ENCODE measurements at regions not wholly inside any gene's neighbourhood (a gene's known extent, or its start where the extent isn't known, plus 50 kb on each side); places are given as distances from the start of the nearest gene placed in this dataset.

- TF ChIP-seq CTCF (IDR thresholded peaks at IDR 0.05) (no peak), ZNF232 (CRISPR knock-in tag; IDR thresholded peaks at IDR 0.05) (no peak), NR3C1 (CRISPR knock-in tag; conservative IDR thresholded peaks at IDR 0.05; ENCODE audit: low read depth) (no peak)
These were observed 97.1 kb downstream of the FASLG start for GRCh38 chr1:172756024-172756423.
